ENCODE measurements at regions not wholly inside any gene's neighbourhood (a gene's known extent, or its start where the extent isn't known, plus 50 kb on each side); places are given as distances from the start of the nearest gene placed in this dataset.

DNA sequence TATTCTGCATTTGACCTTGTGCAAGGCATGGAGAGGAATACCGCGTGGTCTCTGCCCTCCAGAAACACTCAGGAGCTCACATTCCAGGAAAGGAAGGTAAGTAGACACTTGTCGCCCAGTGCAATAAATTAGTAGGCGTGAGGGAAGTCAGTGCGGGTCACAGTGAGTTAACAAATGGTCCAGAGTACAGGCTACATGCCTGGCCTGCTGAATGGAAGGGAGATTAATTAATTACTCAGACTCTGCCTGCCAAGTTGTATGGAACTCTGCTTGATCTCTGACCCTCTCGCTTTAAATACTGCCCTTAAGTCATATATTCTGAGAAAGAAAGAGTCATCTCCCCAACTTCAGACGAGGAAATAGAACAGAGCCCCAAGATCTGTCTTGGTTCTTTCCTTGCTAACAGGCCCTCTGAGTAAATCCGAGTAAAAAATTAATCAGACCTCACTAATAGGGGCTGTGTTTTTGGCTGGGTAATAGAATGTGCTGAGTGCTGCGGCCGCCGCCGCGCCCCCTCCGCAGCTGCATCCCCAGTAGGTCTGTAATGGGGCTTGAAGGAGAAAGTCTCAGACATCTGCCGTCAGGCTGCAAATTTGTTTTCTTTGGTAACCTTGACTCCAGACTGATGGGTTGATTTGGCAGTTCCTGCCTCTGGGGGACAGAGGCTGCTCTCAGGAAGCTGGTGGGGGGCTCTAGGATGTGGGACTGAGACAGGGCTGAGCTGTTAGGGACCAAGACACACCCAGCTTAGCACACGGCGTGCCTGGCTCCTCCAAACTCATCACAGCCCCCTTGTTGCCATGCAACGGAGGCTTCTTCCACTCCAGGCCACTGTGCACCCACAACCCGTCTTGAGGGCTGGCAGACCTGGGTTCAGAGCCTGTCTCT lies 144.4 kb downstream of the NSG2 start (continued):
- TF ChIP-seq, protein P1, sequence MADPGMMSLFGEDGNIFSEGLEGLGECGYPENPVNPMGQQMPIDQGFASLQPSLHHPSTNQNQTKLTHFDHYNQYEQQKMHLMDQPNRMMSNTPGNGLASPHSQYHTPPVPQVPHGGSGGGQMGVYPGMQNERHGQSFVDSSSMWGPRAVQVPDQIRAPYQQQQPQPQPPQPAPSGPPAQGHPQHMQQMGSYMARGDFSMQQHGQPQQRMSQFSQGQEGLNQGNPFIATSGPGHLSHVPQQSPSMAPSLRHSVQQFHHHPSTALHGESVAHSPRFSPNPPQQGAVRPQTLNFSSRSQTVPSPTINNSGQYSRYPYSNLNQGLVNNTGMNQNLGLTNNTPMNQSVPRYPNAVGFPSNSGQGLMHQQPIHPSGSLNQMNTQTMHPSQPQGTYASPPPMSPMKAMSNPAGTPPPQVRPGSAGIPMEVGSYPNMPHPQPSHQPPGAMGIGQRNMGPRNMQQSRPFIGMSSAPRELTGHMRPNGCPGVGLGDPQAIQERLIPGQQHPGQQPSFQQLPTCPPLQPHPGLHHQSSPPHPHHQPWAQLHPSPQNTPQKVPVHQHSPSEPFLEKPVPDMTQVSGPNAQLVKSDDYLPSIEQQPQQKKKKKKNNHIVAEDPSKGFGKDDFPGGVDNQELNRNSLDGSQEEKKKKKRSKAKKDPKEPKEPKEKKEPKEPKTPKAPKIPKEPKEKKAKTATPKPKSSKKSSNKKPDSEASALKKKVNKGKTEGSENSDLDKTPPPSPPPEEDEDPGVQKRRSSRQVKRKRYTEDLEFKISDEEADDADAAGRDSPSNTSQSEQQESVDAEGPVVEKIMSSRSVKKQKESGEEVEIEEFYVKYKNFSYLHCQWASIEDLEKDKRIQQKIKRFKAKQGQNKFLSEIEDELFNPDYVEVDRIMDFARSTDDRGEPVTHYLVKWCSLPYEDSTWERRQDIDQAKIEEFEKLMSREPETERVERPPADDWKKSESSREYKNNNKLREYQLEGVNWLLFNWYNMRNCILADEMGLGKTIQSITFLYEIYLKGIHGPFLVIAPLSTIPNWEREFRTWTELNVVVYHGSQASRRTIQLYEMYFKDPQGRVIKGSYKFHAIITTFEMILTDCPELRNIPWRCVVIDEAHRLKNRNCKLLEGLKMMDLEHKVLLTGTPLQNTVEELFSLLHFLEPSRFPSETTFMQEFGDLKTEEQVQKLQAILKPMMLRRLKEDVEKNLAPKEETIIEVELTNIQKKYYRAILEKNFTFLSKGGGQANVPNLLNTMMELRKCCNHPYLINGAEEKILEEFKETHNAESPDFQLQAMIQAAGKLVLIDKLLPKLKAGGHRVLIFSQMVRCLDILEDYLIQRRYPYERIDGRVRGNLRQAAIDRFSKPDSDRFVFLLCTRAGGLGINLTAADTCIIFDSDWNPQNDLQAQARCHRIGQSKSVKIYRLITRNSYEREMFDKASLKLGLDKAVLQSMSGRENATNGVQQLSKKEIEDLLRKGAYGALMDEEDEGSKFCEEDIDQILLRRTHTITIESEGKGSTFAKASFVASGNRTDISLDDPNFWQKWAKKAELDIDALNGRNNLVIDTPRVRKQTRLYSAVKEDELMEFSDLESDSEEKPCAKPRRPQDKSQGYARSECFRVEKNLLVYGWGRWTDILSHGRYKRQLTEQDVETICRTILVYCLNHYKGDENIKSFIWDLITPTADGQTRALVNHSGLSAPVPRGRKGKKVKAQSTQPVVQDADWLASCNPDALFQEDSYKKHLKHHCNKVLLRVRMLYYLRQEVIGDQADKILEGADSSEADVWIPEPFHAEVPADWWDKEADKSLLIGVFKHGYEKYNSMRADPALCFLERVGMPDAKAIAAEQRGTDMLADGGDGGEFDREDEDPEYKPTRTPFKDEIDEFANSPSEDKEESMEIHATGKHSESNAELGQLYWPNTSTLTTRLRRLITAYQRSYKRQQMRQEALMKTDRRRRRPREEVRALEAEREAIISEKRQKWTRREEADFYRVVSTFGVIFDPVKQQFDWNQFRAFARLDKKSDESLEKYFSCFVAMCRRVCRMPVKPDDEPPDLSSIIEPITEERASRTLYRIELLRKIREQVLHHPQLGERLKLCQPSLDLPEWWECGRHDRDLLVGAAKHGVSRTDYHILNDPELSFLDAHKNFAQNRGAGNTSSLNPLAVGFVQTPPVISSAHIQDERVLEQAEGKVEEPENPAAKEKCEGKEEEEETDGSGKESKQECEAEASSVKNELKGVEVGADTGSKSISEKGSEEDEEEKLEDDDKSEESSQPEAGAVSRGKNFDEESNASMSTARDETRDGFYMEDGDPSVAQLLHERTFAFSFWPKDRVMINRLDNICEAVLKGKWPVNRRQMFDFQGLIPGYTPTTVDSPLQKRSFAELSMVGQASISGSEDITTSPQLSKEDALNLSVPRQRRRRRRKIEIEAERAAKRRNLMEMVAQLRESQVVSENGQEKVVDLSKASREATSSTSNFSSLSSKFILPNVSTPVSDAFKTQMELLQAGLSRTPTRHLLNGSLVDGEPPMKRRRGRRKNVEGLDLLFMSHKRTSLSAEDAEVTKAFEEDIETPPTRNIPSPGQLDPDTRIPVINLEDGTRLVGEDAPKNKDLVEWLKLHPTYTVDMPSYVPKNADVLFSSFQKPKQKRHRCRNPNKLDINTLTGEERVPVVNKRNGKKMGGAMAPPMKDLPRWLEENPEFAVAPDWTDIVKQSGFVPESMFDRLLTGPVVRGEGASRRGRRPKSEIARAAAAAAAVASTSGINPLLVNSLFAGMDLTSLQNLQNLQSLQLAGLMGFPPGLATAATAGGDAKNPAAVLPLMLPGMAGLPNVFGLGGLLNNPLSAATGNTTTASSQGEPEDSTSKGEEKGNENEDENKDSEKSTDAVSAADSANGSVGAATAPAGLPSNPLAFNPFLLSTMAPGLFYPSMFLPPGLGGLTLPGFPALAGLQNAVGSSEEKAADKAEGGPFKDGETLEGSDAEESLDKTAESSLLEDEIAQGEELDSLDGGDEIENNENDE (IDR thresholded peaks at IDR 0.05; ENCODE audit: insufficient replicate concordance, low read length): no peak
- TF ChIP-seq, protein P2, sequence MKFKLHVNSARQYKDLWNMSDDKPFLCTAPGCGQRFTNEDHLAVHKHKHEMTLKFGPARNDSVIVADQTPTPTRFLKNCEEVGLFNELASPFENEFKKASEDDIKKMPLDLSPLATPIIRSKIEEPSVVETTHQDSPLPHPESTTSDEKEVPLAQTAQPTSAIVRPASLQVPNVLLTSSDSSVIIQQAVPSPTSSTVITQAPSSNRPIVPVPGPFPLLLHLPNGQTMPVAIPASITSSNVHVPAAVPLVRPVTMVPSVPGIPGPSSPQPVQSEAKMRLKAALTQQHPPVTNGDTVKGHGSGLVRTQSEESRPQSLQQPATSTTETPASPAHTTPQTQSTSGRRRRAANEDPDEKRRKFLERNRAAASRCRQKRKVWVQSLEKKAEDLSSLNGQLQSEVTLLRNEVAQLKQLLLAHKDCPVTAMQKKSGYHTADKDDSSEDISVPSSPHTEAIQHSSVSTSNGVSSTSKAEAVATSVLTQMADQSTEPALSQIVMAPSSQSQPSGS (IDR thresholded peaks at IDR 0.05; ENCODE audit: low read length): no peak
- TF ChIP-seq CHD1 (IDR thresholded peaks at IDR 0.05; ENCODE audit: low read depth, low read length) (no peak), SAP30 (IDR thresholded peaks at IDR 0.05; ENCODE audit: insufficient read depth, insufficient replicate concordance, low read length) (no peak), CBX5 (IDR thresholded peaks at IDR 0.05; ENCODE audit: low read depth, low read length) (no peak)
- TF ChIP-seq, protein P3, sequence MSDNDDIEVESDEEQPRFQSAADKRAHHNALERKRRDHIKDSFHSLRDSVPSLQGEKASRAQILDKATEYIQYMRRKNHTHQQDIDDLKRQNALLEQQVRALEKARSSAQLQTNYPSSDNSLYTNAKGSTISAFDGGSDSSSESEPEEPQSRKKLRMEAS (IDR thresholded peaks at IDR 0.05): no peak
